GM12872 (cell line): ENCODE measurements at regions not wholly inside any gene's neighbourhood (a gene's known extent, or its start where the extent isn't known, plus 50 kb on each side); places are given as distances from the start of the nearest gene placed in this dataset.

Experiments
- CTCF ChIP-seq: IDR thresholded peaks from 3 replicates; pipeline ENCODE4 v1.5.1; 2011; ENCODE audit warnings: low read depth, mild to moderate bottlenecking, low read length, moderate library complexity; ENCODE audit not compliant: insufficient read depth

GRCh38 chr3:176755552-176755951, 441.7 kb downstream of the TBL1XR1 start:
- TF ChIP-seq CTCF = no peak

GRCh38 chr3:176741664-176742047, 455.6 kb downstream of the TBL1XR1 start:
- TF ChIP-seq CTCF = no peak

- TF ChIP-seq CTCF = no peak
These were observed 456.2 kb downstream of the TBL1XR1 start for GRCh38 chr3:176740906-176741663.

GRCh38 chr3:176739159-176739558, 458.1 kb downstream of the TBL1XR1 start:
- no peak for TF ChIP-seq CTCF

- TF ChIP-seq CTCF = no peak
These were observed 459.7 kb downstream of the TBL1XR1 start for GRCh38 chr3:176737480-176738110.

GRCh38 chr3:176734146-176734545, 463.1 kb downstream of the TBL1XR1 start:
- no peak for TF ChIP-seq CTCF

- TF ChIP-seq CTCF = no peak
These were observed 472.9 kb downstream of the TBL1XR1 start for GRCh38 chr3:176724394-176724759.
